GM12874 (cell line): ENCODE measurements at regions not wholly inside any gene's neighbourhood (a gene's known extent, or its start where the extent isn't known, plus 50 kb on each side); places are given as distances from the start of the nearest gene placed in this dataset.

ENCODE experiments used
- TF ChIP-seq, protein P1 (sequence below): IDR thresholded peaks from 2 replicates; pipeline ENCODE4 v1.5.1; 2011; ENCODE audit warnings: low read depth, mild to moderate bottlenecking, control low read depth, low read length, moderate library complexity; ENCODE audit not compliant: insufficient read depth

DNA sequence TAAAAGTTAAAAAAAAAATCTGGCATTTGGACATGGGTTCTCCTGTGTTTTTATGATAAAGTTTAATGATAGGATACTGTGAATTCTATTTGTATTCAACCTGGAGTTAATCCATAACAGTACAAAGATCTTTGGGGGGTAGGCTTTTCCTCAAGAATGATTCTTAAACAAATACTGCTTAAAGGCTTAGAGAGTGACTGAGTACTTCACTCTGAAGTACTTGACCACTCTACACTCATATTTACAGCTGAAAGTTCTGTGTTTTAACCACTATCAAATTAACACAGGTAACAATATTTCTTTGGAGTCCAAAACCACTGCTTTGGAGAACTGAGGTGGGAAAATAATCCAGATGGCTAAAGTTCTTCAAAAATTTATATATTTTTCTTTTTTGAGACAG lies 74.2 kb upstream of the TMEM168 start:
- TF ChIP-seq, protein P1, sequence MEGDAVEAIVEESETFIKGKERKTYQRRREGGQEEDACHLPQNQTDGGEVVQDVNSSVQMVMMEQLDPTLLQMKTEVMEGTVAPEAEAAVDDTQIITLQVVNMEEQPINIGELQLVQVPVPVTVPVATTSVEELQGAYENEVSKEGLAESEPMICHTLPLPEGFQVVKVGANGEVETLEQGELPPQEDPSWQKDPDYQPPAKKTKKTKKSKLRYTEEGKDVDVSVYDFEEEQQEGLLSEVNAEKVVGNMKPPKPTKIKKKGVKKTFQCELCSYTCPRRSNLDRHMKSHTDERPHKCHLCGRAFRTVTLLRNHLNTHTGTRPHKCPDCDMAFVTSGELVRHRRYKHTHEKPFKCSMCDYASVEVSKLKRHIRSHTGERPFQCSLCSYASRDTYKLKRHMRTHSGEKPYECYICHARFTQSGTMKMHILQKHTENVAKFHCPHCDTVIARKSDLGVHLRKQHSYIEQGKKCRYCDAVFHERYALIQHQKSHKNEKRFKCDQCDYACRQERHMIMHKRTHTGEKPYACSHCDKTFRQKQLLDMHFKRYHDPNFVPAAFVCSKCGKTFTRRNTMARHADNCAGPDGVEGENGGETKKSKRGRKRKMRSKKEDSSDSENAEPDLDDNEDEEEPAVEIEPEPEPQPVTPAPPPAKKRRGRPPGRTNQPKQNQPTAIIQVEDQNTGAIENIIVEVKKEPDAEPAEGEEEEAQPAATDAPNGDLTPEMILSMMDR: no peak

DNA sequence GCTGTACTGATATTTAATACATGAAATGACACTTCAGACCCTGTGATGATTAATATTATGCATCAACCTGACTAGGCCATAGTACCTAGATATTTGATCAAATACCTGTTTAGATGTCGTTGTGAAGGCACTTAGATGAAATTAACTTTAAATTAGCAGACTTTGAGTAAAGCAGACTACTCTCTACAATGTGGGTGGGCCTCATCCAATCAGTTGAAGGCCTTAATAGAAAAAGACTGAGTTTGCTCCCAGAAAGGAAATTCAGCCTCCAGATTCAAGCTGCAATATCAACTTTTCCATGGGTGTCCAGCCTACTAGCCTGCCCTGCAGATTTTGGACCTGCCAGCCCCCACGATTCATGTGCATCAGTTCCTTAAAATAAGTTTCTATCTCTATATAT lies 68.6 kb upstream of the TMEM168 start:
- TF ChIP-seq, protein P1: no peak

DNA sequence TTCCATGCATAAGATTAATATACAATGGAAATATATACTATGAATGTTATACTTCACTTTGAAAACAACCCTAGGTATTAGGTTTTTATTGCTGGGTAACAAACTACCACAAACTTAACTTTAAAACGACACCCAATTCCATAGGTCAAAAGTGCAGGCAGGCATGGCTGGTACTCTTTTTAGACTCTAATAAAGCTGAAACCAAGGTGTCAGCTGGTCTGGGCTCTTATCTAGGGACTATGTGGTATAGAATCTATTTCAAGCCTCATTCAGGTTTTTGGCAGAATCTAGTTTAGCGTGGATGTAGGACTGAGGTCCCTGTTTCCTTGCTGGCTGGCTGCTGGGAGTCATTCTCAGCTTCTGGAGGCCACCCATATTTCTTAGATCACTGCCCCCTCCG lies 65.0 kb upstream of the TMEM168 start:
- TF ChIP-seq, protein P1: no peak

DNA sequence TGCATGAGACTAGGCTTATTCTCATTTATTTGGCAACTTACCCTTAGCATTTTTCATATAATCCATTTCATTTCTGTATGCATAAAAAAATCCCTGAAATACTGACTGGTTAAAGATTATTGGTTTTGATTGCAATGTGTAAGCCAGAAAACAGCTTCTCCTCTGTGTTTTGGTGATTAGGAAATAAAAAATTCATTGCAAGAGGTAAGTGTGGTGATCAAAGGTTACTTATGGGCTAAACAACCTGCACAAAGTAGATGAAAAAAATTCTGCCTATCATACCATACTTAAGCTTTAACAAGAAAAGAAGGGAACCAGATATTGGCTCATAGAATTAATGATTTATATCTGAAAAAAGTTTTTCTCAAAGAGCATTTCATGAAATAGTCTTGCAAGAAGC lies 64.0 kb upstream of the TMEM168 start:
- TF ChIP-seq, protein P1: no peak

DNA sequence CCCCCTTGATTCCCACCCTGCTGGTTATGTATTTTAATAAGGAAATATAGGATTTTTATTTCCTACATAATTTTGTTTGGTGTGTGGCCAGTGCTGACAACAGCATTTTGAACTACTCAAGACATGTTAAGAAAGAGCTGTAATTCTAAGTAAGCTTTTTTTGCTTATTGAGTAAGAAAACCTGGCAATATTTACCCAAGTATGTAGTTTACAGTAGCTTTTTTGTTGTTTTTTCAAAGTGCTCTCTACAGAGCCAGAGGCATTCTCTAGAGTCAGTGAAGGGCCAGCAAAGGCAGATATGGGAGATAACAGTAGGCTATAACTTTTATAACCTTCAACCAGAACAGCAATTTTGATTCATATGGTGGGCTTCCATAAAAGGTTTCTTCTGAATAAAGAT lies 63.2 kb upstream of the TMEM168 start:
- TF ChIP-seq, protein P1: no peak

DNA sequence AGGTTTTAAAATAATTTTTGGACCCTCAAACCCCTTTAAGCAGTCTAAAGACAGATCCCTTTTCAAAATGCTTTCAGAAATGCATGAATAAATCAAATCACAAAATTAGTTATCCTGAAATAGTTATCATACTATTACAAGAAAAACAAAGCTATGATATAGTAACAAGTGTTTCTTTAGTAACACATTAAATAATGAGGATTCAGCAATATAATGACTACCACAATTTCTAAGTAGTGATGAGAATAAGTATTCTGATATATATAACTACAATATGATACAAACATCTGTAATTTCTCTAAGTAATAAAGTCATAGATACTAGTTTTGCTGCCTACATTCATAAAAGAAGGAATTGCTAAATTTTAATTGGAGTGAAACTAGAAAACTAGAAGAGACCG lies 53.0 kb upstream of the TMEM168 start:
- TF ChIP-seq, protein P1: no peak
